GM21515 (cell line): ENCODE measurements at regions not wholly inside any gene's neighbourhood (a gene's known extent, or its start where the extent isn't known, plus 50 kb on each side); places are given as distances from the start of the nearest gene placed in this dataset.

Source experiments
- ATAC-seq: cut with Tn5 transposase; IDR thresholded peaks from one replicate; pipeline ENCODE4 v1.9.1; 2021; ENCODE audit not compliant: unreplicated experiment

DNA sequence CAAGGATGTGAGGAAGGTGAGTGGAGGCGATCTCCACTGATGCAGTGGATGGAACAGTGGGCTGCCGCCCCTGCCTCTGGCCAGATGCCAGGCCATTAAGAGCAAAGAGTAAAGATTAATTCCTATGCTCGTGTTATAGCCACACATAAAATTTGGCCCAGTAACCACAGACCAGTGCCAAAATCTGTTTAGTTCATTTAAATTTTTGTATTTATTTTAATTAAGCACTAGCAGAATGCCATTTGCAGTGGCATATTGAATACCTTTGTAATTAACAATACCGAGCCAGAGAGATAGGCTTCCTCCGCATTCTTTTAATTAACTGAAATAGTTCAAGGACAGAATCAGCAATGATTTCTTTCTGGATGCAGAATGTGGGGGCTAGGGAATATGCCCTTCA lies 179.8 kb downstream of the MED10 start:
- no peak for ATAC-seq

DNA sequence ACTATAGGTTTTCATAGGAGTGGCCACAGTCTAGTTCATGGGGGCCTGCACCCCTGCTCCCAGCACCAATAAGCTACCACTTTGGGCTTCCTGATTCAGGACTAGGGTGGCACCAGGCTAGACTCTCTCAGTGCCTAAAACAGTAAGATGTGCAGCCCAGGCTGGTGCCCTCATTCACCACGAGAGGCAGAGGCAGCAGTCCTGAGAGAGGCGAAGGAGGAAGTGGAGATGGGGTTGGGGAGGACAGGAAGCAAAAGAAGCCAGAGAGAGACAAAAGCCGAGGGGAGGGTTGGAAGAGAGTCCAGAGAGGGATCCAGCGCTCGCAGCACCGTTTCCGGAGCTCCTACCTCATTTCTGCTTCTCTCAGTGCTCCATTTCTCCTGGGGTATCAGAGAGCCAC lies 180.9 kb downstream of the MED10 start:
- ATAC-seq = no peak

GRCh38 chr5:6195711-6196358 lies 182.5 kb downstream of the MED10 start:
- ATAC-seq = no peak

GRCh38 chr5:6194906-6195612 lies 183.3 kb downstream of the MED10 start:
- ATAC-seq = peak; percentile 60

GRCh38 chr5:6194261-6194875 lies 184.0 kb downstream of the MED10 start:
- ATAC-seq = no peak

DNA sequence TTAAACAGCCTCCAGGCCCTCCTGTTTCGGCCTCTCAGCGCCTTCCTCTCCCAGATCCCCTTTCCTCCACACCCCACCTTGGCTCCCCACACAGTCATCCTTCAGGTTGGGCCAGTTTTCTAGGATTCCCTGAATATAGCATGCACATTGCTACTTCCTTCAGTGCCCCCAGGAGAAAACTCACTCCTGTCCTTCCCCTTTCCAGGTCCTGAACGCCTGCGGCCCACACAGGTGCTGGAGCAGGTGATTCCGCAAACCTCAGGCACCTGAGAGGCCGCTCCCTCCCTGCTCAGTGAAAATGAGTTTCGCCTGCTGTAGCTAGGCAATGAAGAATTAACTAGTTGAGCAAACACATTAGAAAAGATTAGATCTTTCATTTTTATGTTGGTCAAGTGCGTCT lies 185.0 kb downstream of the MED10 start:
- no peak for ATAC-seq

- no peak for ATAC-seq
Observed at GRCh38 chr5:6190838-6191237, 187.5 kb downstream of the MED10 start.

GRCh38 chr5:6188976-6189375 lies 189.4 kb downstream of the MED10 start:
- no peak for ATAC-seq

- ATAC-seq = peak; percentile 98
Observed at GRCh38 chr5:6188344-6188743, 190.0 kb downstream of the MED10 start.

DNA sequence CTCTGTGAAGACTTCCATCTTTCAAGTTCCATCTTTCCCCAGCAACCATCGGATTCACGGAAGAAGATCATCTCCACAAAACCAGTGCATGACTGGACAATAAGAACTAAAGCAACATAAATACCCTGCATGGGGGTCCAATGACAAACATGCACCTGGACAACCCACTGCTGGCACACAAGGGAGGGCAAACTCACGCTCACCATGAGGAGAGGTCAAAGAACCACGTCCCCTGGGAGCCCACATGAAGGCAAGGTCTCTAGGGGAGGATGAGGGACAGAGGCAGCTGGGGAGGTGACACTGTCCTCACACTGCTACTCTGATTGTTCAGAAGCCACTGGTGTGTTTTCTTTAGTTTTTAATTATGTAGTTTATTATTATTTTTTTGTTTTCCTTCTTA lies 190.8 kb downstream of the MED10 start:
- ATAC-seq = no peak

- ATAC-seq = no peak
Observed at GRCh38 chr5:6185574-6185973, 192.8 kb downstream of the MED10 start.

- ATAC-seq = no peak
Observed at GRCh38 chr5:6184481-6184880, 193.9 kb downstream of the MED10 start.

GRCh38 chr5:6183391-6184390 lies 194.7 kb downstream of the MED10 start:
- no peak for ATAC-seq

DNA sequence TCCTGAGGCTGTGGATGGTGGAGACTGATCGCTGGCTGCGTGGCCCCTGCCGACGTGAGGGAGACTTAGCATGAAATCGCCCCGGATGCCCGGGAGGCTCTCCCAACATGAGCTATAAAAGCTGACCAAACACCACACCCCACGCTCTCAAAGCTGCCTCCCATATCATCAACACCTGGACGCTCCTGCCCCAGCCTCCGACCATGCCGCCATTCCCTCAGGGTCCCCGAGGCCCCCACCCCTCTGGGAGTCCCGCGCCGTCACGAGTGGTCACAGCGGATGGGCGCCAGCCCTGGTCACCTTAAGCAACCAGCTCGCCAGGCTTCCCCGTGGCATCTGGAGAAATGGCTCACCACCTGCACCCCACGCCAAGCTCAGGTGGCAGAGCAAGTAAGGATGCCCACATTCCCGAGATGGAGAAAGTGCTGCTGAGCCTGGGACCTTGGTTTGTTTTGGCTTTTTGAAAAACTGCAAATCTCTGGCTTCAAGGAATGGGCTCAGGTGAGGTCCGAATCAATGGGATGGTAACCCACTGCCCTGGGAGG lies 196.0 kb downstream of the MED10 start:
- ATAC-seq = no peak

DNA sequence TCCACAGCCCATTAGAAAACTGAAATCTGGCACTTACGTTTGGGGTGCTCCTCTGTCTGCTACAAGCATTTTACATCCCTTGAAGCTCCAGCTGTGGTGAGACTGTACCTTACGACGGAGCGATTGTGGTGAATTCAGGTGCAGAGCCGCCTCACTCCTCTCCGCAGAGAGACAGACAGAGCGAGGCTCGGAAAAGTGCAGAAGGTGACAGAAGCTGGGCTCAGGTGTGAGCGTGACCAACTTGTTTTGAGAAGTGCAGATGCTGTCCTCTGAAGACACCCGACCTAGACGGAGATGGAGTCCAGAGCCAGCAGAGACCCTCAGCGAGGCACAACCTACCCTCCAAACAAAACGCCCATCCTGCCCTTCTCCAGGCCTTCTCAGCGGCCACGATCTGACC lies 196.5 kb downstream of the MED10 start:
- ATAC-seq = no peak

DNA sequence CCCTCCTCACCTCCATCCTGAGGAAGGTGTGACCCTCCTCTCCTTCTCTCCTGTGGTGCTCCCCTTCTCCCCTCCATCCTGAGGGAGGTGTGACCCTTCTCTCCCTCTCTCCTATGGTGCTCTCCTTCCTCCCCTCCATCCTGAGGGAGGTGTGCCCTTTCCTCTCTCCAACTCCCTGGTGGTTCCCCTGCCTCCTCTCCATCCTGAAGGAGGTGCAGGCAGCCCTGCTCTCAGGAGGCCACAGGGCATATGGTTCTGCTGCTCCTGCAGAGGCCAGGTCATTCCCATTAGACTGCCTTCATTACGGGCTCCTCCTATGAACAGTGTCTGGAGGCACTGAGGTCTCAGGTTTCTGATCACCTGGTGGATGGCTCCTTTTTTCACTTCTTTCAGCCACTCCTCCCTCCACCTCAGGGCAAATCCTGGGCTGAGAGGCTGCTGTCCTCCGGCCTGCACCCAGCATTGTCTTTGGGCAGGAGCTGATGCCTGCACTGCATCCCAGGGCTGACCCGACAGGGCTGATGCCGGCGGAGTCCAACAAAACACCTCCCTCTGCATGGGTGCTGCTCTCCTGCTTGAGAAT lies 197.1 kb downstream of the MED10 start:
- no peak for ATAC-seq

DNA sequence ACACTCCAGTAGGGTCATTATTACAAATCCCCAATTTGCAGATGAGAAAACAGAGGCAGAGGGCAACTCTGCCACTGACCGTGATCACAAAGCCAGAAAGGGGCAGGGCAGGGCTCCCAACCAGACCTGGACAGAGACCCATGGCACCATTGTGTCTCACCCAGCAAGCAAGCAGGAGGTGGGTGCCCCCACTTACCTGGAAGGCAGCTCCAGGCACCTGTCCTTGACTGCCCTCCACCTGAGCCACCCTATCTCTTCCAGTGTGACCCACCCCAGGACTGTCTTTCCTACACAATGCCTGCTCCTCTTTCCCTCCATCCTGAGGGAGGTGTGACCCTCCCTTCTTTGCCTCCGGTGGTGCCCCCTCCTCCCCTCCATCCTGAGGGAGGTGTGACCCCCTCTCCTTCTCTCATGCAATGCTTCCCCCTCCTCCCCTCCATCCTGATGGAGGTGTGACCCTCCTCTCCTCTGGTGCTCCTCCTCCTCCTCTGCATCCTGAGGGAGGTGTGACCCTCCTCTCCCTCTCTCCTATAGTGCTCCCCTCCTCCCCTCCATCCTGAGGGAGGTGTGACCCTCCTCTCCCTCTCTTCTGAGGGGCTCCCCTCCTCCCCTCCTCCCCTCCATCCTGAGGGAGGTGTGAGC lies 198.0 kb downstream of the MED10 start:
- ATAC-seq = no peak

DNA sequence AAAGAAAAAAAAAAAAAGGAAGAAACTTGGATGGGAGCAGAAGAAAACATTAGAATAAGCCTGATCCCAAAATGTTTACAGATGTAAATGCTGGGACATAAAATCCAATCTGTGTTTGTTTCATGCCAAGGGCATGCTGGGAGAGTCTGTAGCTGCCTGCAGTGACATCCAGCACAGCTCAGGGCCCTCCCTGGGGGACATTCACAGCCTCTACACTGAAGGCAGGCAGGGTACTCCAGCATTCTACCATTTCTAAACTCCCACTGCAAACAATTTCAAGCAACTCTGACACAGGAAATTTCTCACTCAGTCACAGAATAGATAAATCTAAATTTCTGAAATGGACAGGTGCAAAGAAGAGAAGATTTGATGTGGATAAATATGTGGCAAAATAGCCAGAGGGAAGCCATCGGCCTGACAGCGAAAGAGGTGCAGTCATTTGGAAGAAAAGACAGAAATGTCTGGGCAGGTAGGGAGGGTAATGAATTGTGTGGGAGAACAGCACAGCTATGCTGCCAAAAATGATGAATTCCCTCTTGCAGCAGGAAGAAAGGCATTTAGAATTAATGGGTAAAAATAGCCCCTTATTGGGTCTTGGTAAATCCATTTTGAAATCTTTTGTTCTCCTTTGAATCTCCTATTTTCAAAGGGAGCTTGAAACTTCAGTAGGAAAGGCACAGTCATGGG lies 199.4 kb downstream of the MED10 start:
- ATAC-seq = no peak

GRCh38 chr5:6177926-6178325 lies 200.4 kb downstream of the MED10 start:
- no peak for ATAC-seq
